ENCODE measurements at regions not wholly inside any gene's neighbourhood (a gene's known extent, or its start where the extent isn't known, plus 50 kb on each side); places are given as distances from the start of the nearest gene placed in this dataset.

GRCh38 chr10:94043431-94043990 is 49.8 kb downstream of the PLCE1 start:
- no peak for DNase-seq

GRCh38 chr10:94046098-94046497 is 52.4 kb downstream of the PLCE1 start:
- DNase-seq: no peak

- no peak for DNase-seq
Measured at GRCh38 chr10:94047293-94047692, 53.6 kb downstream of the PLCE1 start.

GRCh38 chr10:94049911-94050310 is 56.2 kb downstream of the PLCE1 start:
- DNase-seq: no peak

- no peak for DNase-seq
Measured at GRCh38 chr10:94052281-94052680, 58.5 kb downstream of the PLCE1 start.

- no peak for DNase-seq
Measured at GRCh38 chr10:94052866-94053791, 59.4 kb downstream of the PLCE1 start.

- no peak for DNase-seq
Measured at GRCh38 chr10:94059178-94059883, 65.6 kb downstream of the PLCE1 start.

GRCh38 chr10:94061026-94061425 is 67.3 kb downstream of the PLCE1 start:
- no peak for DNase-seq

GRCh38 chr10:94062611-94063010 is 68.9 kb downstream of the PLCE1 start:
- DNase-seq: no peak

GRCh38 chr10:94065362-94065761 is 71.6 kb downstream of the PLCE1 start:
- peak; percentile 15 for DNase-seq

GRCh38 chr10:94065787-94066186 is 72.1 kb downstream of the PLCE1 start:
- no peak for DNase-seq

- DNase-seq: no peak
Measured at GRCh38 chr10:94066411-94066810, 72.7 kb downstream of the PLCE1 start.

GRCh38 chr10:94069884-94070283 is 76.2 kb downstream of the PLCE1 start:
- DNase-seq: no peak

GRCh38 chr10:94074462-94074861 is 80.7 kb downstream of the PLCE1 start:
- DNase-seq: no peak

GRCh38 chr10:94075506-94075905 is 81.8 kb downstream of the PLCE1 start:
- no peak for DNase-seq

- DNase-seq: no peak
Measured at GRCh38 chr10:94076325-94076841, 82.7 kb downstream of the PLCE1 start.

GRCh38 chr10:94077042-94077441 is 83.3 kb downstream of the PLCE1 start:
- no peak for DNase-seq

GRCh38 chr10:94080108-94080507 is 86.4 kb downstream of the PLCE1 start:
- no peak for DNase-seq

- DNase-seq: no peak
Measured at GRCh38 chr10:94083662-94084265, 90.0 kb downstream of the PLCE1 start.

- no peak for DNase-seq
Measured at GRCh38 chr10:94084344-94084743, 90.6 kb downstream of the PLCE1 start.

- no peak for DNase-seq
Measured at GRCh38 chr10:94085288-94085687, 91.6 kb downstream of the PLCE1 start.

GRCh38 chr10:94085766-94086437 is 92.2 kb downstream of the PLCE1 start:
- DNase-seq: peak; percentile 35
